ENCODE measurements at regions not wholly inside any gene's neighbourhood (a gene's known extent, or its start where the extent isn't known, plus 50 kb on each side); places are given as distances from the start of the nearest gene placed in this dataset.

GRCh38 chr7:91710881-91711280, 169.6 kb downstream of the MTERF1 start:
- TF ChIP-seq POLR2A (IDR thresholded peaks at IDR 0.05; ENCODE audit: low read length) (no peak), GATA1 (IDR thresholded peaks at IDR 0.05; ENCODE audit: low read depth, low read length) (no peak)
